ENCODE measurements at regions not wholly inside any gene's neighbourhood (a gene's known extent, or its start where the extent isn't known, plus 50 kb on each side); places are given as distances from the start of the nearest gene placed in this dataset.

GRCh38 chr2:52445686-52446085 is 1321.9 kb upstream of the CHAC2 start:
- Histone ChIP-seq H3K27me3 (ENCODE audit: control insufficient read depth, insufficient read depth, low read length) (no peaks in the 10 kb centered on the region), H3K36me3 (ENCODE audit: control insufficient read depth, insufficient read depth, low read length) (no peaks in the 10 kb centered on the region), H3K4me3 (ENCODE audit: low read depth, low read length) (no peak overlapping the region)
- DNase-seq (ENCODE audit: low read depth), result no peak
- TF ChIP-seq, protein P1, sequence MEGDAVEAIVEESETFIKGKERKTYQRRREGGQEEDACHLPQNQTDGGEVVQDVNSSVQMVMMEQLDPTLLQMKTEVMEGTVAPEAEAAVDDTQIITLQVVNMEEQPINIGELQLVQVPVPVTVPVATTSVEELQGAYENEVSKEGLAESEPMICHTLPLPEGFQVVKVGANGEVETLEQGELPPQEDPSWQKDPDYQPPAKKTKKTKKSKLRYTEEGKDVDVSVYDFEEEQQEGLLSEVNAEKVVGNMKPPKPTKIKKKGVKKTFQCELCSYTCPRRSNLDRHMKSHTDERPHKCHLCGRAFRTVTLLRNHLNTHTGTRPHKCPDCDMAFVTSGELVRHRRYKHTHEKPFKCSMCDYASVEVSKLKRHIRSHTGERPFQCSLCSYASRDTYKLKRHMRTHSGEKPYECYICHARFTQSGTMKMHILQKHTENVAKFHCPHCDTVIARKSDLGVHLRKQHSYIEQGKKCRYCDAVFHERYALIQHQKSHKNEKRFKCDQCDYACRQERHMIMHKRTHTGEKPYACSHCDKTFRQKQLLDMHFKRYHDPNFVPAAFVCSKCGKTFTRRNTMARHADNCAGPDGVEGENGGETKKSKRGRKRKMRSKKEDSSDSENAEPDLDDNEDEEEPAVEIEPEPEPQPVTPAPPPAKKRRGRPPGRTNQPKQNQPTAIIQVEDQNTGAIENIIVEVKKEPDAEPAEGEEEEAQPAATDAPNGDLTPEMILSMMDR (IDR thresholded peaks at IDR 0.05; ENCODE audit: insufficient read depth, low read length, poor library complexity, severe bottlenecking), result no peak

DNA sequence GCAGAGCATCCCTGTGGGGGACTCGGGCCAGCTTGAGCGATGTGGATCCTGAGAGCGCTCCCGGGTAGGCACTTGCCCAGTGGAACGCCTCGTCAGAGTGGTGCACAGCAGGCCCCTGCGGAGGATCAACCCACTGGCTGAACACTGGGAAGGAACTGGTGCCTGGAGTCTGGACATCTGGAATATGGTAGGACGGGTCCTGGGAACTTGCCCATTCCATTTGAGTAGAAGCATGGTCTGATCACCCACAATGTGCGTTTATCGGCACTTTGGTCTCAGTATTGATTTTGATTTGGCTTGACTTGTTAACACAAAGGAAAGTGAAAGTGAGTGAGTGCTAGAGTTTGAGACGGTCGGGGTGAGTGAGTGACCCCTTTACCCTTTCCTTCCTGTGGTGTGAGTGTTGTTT is 1336.2 kb upstream of the CHAC2 start:
- no peak for DNase-seq (ENCODE audit: low read depth)
- H3K36me3 ChIP-seq (ENCODE audit: control insufficient read depth, insufficient read depth, low read length), result no peaks in the 10 kb centered on the region
- no peak overlapping the region for H3K4me3 ChIP-seq (ENCODE audit: low read depth, low read length)
- H3K27me3 ChIP-seq (ENCODE audit: control insufficient read depth, insufficient read depth, low read length), result no peaks in the 10 kb centered on the region
- TF ChIP-seq, protein P1 (IDR thresholded peaks at IDR 0.05; ENCODE audit: insufficient read depth, low read length, poor library complexity, severe bottlenecking), result no peak

- TF ChIP-seq, protein P1 (IDR thresholded peaks at IDR 0.05; ENCODE audit: insufficient read depth, low read length, poor library complexity, severe bottlenecking), result no peak
- Histone ChIP-seq H3K27me3 (ENCODE audit: control insufficient read depth, insufficient read depth, low read length) (no peaks in the 10 kb centered on the region), H3K36me3 (ENCODE audit: control insufficient read depth, insufficient read depth, low read length) (no peaks in the 10 kb centered on the region), H3K4me3 (ENCODE audit: low read depth, low read length) (no peak overlapping the region)
- DNase-seq (ENCODE audit: low read depth), result no peak
Measured at GRCh38 chr2:52429740-52430139, 1337.9 kb upstream of the CHAC2 start.

GRCh38 chr2:52429171-52429570 is 1338.4 kb upstream of the CHAC2 start:
- DNase-seq (ENCODE audit: low read depth), result no peak
- TF ChIP-seq, protein P1 (IDR thresholded peaks at IDR 0.05; ENCODE audit: insufficient read depth, low read length, poor library complexity, severe bottlenecking), result no peak

DNA sequence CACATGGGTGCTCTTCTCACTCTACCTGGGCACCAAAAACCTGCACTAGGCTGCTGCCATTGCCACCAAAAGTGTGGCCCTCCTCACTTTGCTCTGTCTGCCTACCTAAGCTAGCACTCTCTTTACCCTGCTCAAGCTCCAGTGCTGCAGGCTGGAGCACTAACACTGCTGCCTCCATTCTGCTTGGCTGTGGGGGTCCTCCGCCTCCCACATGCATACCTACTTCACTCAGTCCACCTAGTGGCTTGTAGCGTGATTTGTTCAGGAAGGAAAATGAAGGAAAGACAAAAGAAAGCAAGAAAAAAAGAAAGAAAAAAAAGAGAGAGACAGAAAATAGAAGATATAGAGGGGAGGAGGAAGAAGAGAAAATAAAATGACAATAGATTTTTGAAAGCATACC is 1339.4 kb upstream of the CHAC2 start:
- TF ChIP-seq, protein P1 (IDR thresholded peaks at IDR 0.05; ENCODE audit: insufficient read depth, low read length, poor library complexity, severe bottlenecking), result no peak
- H3K27me3 ChIP-seq (ENCODE audit: control insufficient read depth, insufficient read depth, low read length), result no peaks in the 10 kb centered on the region
- no peaks in the 10 kb centered on the region for H3K36me3 ChIP-seq (ENCODE audit: control insufficient read depth, insufficient read depth, low read length)
- H3K4me3 ChIP-seq (ENCODE audit: low read depth, low read length), result no peak overlapping the region
- DNase-seq (ENCODE audit: low read depth), result no peak

More at GRCh38 chr2:52429171-52429570, 1338.4 kb upstream of the CHAC2 start:
- no peak overlapping the region for H3K4me3 ChIP-seq (ENCODE audit: low read depth, low read length)
- no peaks in the 10 kb centered on the region for H3K36me3 ChIP-seq (ENCODE audit: control insufficient read depth, insufficient read depth, low read length)
- H3K27me3 ChIP-seq (ENCODE audit: control insufficient read depth, insufficient read depth, low read length), result no peaks in the 10 kb centered on the region

- Histone ChIP-seq H3K27me3 (ENCODE audit: control insufficient read depth, insufficient read depth, low read length) (no peaks in the 10 kb centered on the region), H3K36me3 (ENCODE audit: control insufficient read depth, insufficient read depth, low read length) (no peaks in the 10 kb centered on the region), H3K4me3 (ENCODE audit: low read depth, low read length) (no peak overlapping the region)
- TF ChIP-seq, protein P1 (IDR thresholded peaks at IDR 0.05; ENCODE audit: insufficient read depth, low read length, poor library complexity, severe bottlenecking), result no peak
- no peak for DNase-seq (ENCODE audit: low read depth)
Measured at GRCh38 chr2:52423655-52424054, 1343.9 kb upstream of the CHAC2 start.
